ENCODE measurements at regions not wholly inside any gene's neighbourhood (a gene's known extent, or its start where the extent isn't known, plus 50 kb on each side); places are given as distances from the start of the nearest gene placed in this dataset.

DNA sequence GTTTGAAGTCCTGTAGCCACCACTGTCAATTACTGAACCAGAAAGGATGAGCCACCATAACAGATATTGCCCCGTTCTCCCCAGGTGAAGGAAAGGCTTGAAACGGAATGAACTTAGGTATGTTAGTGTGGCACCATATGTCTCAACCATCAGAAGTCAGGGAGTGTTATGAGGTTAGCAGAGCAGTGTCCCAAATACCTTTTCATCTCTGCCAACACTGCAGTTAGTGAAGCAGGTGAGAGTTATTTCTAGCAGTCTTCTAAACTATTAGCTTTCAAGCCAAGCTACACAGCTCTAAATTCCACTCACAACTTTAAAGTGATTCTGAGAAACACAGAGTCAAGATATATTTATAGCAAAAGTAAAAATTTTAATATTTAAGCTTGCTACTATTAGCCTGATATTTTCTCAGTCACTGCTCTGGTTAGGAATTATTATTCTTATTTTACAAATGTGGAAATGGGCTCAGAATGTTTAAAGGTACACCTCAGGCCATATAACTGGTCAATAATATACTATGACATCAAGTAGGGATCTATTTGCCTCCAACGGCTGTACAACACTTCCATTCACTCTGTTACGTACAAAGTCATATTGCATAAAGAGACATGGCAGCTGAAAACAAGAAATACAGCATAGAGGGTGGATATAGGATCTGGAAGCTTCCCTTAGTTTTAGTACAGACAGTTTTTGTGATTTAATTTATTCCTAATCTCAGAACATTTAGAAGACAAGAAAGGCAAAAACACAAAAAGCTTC is 1527.1 kb upstream of the PRR20A start:
- H3K27me3 ChIP-seq (replicated peaks; ENCODE audit: control insufficient read depth, insufficient read depth, low read length): no peaks in the 10 kb centered on the region

DNA sequence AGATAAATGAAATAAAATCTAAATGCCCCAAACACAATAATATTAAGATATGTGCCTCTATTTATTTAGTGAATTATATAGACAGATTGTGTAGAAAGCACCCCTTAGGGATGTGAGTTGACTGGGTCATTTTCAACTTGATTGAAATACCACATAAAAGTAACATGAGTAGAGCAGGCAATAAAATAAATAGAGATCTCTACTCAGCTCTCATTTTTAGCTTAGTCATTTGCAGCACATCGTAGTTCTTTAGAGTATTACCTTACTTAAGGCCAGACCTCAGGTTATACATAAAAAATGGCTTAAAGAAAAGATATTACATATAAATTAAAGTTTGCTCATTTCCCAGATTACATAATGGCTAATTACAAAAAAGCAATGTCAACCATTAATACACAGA is 1525.6 kb upstream of the PRR20A start:
- TF ChIP-seq CTCF (IDR thresholded peaks at IDR 0.05; ENCODE audit: insufficient read depth, low read length, poor library complexity, severe bottlenecking): no peak
- Histone ChIP-seq H3K36me3 (ENCODE audit: control insufficient read depth, insufficient read depth, low read length) (no peaks in the 10 kb centered on the region), H3K4me3 (replicated peaks; ENCODE audit: low read depth, low read length) (no peak overlapping the region), H3K27me3 (replicated peaks; ENCODE audit: control insufficient read depth, insufficient read depth, low read length) (no peaks in the 10 kb centered on the region)
- DNase-seq (ENCODE audit: extremely low read depth, insufficient read length): no peak

More for the DNA sequence above, 1527.1 kb upstream of the PRR20A start:
- TF ChIP-seq CTCF (IDR thresholded peaks at IDR 0.05; ENCODE audit: insufficient read depth, low read length, poor library complexity, severe bottlenecking): no peak
- no peak for DNase-seq (ENCODE audit: extremely low read depth, insufficient read length)
- no peaks in the 10 kb centered on the region for H3K36me3 ChIP-seq (ENCODE audit: control insufficient read depth, insufficient read depth, low read length)
- H3K4me3 ChIP-seq (replicated peaks; ENCODE audit: low read depth, low read length): no peak overlapping the region

- no peak overlapping the region for H3K4me3 ChIP-seq (replicated peaks; ENCODE audit: low read depth, low read length)
- no peak for TF ChIP-seq CTCF (IDR thresholded peaks at IDR 0.05; ENCODE audit: insufficient read depth, low read length, poor library complexity, severe bottlenecking)
- H3K36me3 ChIP-seq (ENCODE audit: control insufficient read depth, insufficient read depth, low read length): no peaks in the 10 kb centered on the region
- H3K27me3 ChIP-seq (replicated peaks; ENCODE audit: control insufficient read depth, insufficient read depth, low read length): no peaks in the 10 kb centered on the region
- no peak for DNase-seq (ENCODE audit: extremely low read depth, insufficient read length)
Observed at GRCh38 chr13:55617241-55617640, 1523.5 kb upstream of the PRR20A start.

- H3K27me3 ChIP-seq (replicated peaks; ENCODE audit: control insufficient read depth, insufficient read depth, low read length): no peaks in the 10 kb centered on the region
- no peak for TF ChIP-seq CTCF (IDR thresholded peaks at IDR 0.05; ENCODE audit: insufficient read depth, low read length, poor library complexity, severe bottlenecking)
- H3K36me3 ChIP-seq (ENCODE audit: control insufficient read depth, insufficient read depth, low read length): no peaks in the 10 kb centered on the region
- no peak overlapping the region for H3K4me3 ChIP-seq (replicated peaks; ENCODE audit: low read depth, low read length)
- no peak for DNase-seq (ENCODE audit: extremely low read depth, insufficient read length)
Observed at GRCh38 chr13:55627221-55627620, 1513.5 kb upstream of the PRR20A start.

- H3K4me3 ChIP-seq (replicated peaks; ENCODE audit: low read depth, low read length): no peak overlapping the region
- DNase-seq (ENCODE audit: extremely low read depth, insufficient read length): no peak
- H3K27me3 ChIP-seq (replicated peaks; ENCODE audit: control insufficient read depth, insufficient read depth, low read length): no peaks in the 10 kb centered on the region
- H3K36me3 ChIP-seq (ENCODE audit: control insufficient read depth, insufficient read depth, low read length): no peaks in the 10 kb centered on the region
- no peak for TF ChIP-seq CTCF (IDR thresholded peaks at IDR 0.05; ENCODE audit: insufficient read depth, low read length, poor library complexity, severe bottlenecking)
Observed at GRCh38 chr13:55632402-55632801, 1508.3 kb upstream of the PRR20A start.

- no peak for TF ChIP-seq CTCF (IDR thresholded peaks at IDR 0.05; ENCODE audit: insufficient read depth, low read length, poor library complexity, severe bottlenecking)
- DNase-seq (ENCODE audit: extremely low read depth, insufficient read length): no peak
- no peaks in the 10 kb centered on the region for H3K36me3 ChIP-seq (ENCODE audit: control insufficient read depth, insufficient read depth, low read length)
- no peak overlapping the region for H3K4me3 ChIP-seq (replicated peaks; ENCODE audit: low read depth, low read length)
- H3K27me3 ChIP-seq (replicated peaks; ENCODE audit: control insufficient read depth, insufficient read depth, low read length): no peaks in the 10 kb centered on the region
Observed at GRCh38 chr13:55649485-55649884, 1491.2 kb upstream of the PRR20A start.

Measured in GM06990 (cell line).